GM23338 (cell line): ENCODE measurements at regions not wholly inside any gene's neighbourhood (a gene's known extent, or its start where the extent isn't known, plus 50 kb on each side); places are given as distances from the start of the nearest gene placed in this dataset.

Source experiments
- ATAC-seq: fragments of 200-7000 bp; cut with Tn5 transposase; 3 replicates; pipeline ENCODE4 v1.9.1; 2020
- DNase-seq: peaks from one replicate; pipeline ENCODE4 v3.0.0-alpha.2; 2015; ENCODE audit warnings: low spot score
- H2AFZ ChIP-seq: fragments of 200-600 bp; sonication (generic); 2 replicates; pipeline ENCODE4 v1.8.0; 2016; ENCODE audit warnings: antibody characterized with exemption, mild to moderate bottlenecking, moderate library complexity
- H3F3A ChIP-seq: fragments of 200-600 bp; sonication (generic); replicated peaks from 2 replicates; pipeline ENCODE4 v1.8.0; 2017; ENCODE audit warnings: antibody characterized with exemption, mixed run types, low read depth
- H3K27ac ChIP-seq: fragments of 200-600 bp; sonication (generic); 2 replicates; pipeline ENCODE4 v1.6.1; 2016; ENCODE audit warnings: low read depth
- H3K27me3 ChIP-seq: fragments of 200-600 bp; sonication (generic); 2 replicates; pipeline ENCODE4 v1.8.0; 2016; ENCODE audit warnings: mild to moderate bottlenecking, mixed run types, moderate library complexity; ENCODE audit not compliant: insufficient read depth
- H3K36me3 ChIP-seq: fragments of 200-600 bp; sonication (generic); 2 replicates; pipeline ENCODE4 v1.8.0; 2016; ENCODE audit warnings: mild to moderate bottlenecking; ENCODE audit not compliant: insufficient read depth
- H3K4me1 ChIP-seq: fragments of 200-600 bp; sonication (generic); 2 replicates; pipeline ENCODE4 v1.8.0; 2016; ENCODE audit warnings: mild to moderate bottlenecking, moderate library complexity; ENCODE audit not compliant: insufficient read depth
- H3K4me2 ChIP-seq: fragments of 200-600 bp; sonication (generic); 2 replicates; pipeline ENCODE4 v1.7.1; 2017; ENCODE audit warnings: mixed run types
- H3K4me3 ChIP-seq: fragments of 200-600 bp; sonication (generic); 2 replicates; pipeline ENCODE4 v1.6.1; 2016; ENCODE audit warnings: mixed run types
- H3K79me2 ChIP-seq: fragments of 200-600 bp; sonication (generic); replicated peaks from 2 replicates; pipeline ENCODE4 v1.8.0; 2017; ENCODE audit warnings: mild to moderate bottlenecking; ENCODE audit not compliant: insufficient read depth
- H3K9me2 ChIP-seq: fragments of 200-600 bp; sonication (generic); 2 replicates; pipeline ENCODE4 v1.8.0; 2017; ENCODE audit not compliant: insufficient read depth
- H4K20me1 ChIP-seq: fragments of 200-600 bp; sonication (generic); replicated peaks from 2 replicates; pipeline ENCODE4 v1.8.0; 2017; ENCODE audit warnings: mild to moderate bottlenecking; ENCODE audit not compliant: insufficient read depth
- H3K27ac Mint-ChIP-seq: 2 replicates; pipeline ENCODE4 v1.8.0; 2020; ENCODE audit warnings: inconsistent platforms, mild to moderate bottlenecking, moderate library complexity, mixed read lengths
- H3K27me3 Mint-ChIP-seq: 3 replicates; pipeline ENCODE4 v1.8.0; 2022; ENCODE audit warnings: low read depth, mild to moderate bottlenecking, moderate library complexity, mixed read lengths, inconsistent platforms; ENCODE audit not compliant: insufficient read depth, poor library complexity
- H3K36me3 Mint-ChIP-seq: 3 replicates; pipeline ENCODE4 v1.8.0; 2021; ENCODE audit warnings: low read depth, mild to moderate bottlenecking, inconsistent platforms, moderate library complexity, mixed read lengths
- H3K4me1 Mint-ChIP-seq: 3 replicates; pipeline ENCODE4 v1.8.0; 2020; ENCODE audit warnings: mild to moderate bottlenecking, inconsistent platforms, mixed read lengths
- H3K4me3 Mint-ChIP-seq: 3 replicates; pipeline ENCODE4 v1.8.0; 2021; ENCODE audit warnings: moderate library complexity, mild to moderate bottlenecking, inconsistent platforms, mixed read lengths
- H3K9me3 Mint-ChIP-seq: 3 replicates; pipeline ENCODE4 v1.8.0; 2020; ENCODE audit warnings: moderate library complexity, mild to moderate bottlenecking, inconsistent platforms, mixed read lengths
- CREB1 ChIP-seq: fragments of 250-450 bp; sonication (Bioruptor Pico); IDR thresholded peaks from 2 replicates; pipeline ENCODE4 v1.5.0; 2020; ENCODE audit warnings: low read depth, mild to moderate bottlenecking, moderate library complexity
- EZH2 ChIP-seq: fragments of 200-600 bp; sonication (generic); IDR thresholded peaks from one replicate; pipeline ENCODE4 v1.8.0; 2017; ENCODE audit warnings: antibody characterized with exemption, mild to moderate bottlenecking, low read depth; ENCODE audit not compliant: unreplicated experiment
- EZH2phosphoT487 ChIP-seq: fragments of 200-600 bp; sonication (generic); IDR thresholded peaks from one replicate; pipeline ENCODE4 v1.8.1; 2018; ENCODE audit warnings: antibody characterized with exemption; ENCODE audit not compliant: unreplicated experiment
- JUNB ChIP-seq: IDR thresholded peaks from one replicate; pipeline ENCODE4 v1.6.1; 2016; ENCODE audit warnings: antibody characterized with exemption; ENCODE audit not compliant: unreplicated experiment
- NANOG ChIP-seq: IDR thresholded peaks from 2 replicates; pipeline ENCODE4 v1.6.1; 2016; ENCODE audit warnings: antibody characterized with exemption, borderline replicate concordance
- POLR2AphosphoS5 ChIP-seq: IDR thresholded peaks from 2 replicates; pipeline ENCODE4 v1.6.1; 2016; ENCODE audit warnings: antibody characterized with exemption, low read depth
- STAT1 ChIP-seq: IDR thresholded peaks from one replicate; pipeline ENCODE4 v1.6.1; 2016; ENCODE audit warnings: antibody characterized with exemption; ENCODE audit not compliant: unreplicated experiment
- ZNF114 ChIP-seq: fragments of 250-450 bp; sonication (Bioruptor Pico); IDR thresholded peaks from 2 replicates; pipeline ENCODE4 v1.5.0; 2020; ENCODE audit warnings: mild to moderate bottlenecking, moderate library complexity
- ZNF331 ChIP-seq: fragments of 250-450 bp; sonication (Bioruptor Pico); IDR thresholded peaks from 2 replicates; pipeline ENCODE4 v1.5.0; 2020; ENCODE audit warnings: low read depth, mild to moderate bottlenecking, moderate library complexity
- TF ChIP-seq, protein P1 (sequence below): IDR thresholded peaks from one replicate; pipeline ENCODE4 v1.6.1; 2018; ENCODE audit warnings: antibody characterized with exemption; ENCODE audit not compliant: unreplicated experiment
- TF ChIP-seq, protein P2 (sequence below): fragments of 250-450 bp; sonication (Bioruptor Pico); IDR thresholded peaks from 2 replicates; pipeline ENCODE4 v1.5.0; 2020; ENCODE audit warnings: mild to moderate bottlenecking, moderate library complexity
- TF ChIP-seq, protein P3 (sequence below): IDR thresholded peaks from 2 replicates; pipeline ENCODE4 v1.6.1; 2016; ENCODE audit warnings: antibody characterized with exemption
- TF ChIP-seq, protein P4 (sequence below), 2 experiments: fragments of 200-600 bp in 1 of 2; sonication (generic) in 1 of 2; conservative IDR thresholded peaks; 2 replicates each; pipeline versions ENCODE4 v1.5.1 to v1.6.1; 2016 to 2017; ENCODE audit warnings: antibody characterized with exemption in 2 of 2, low read depth in 2 of 2, mild to moderate bottlenecking in 2 of 2, moderate library complexity in 1 of 2

DNA sequence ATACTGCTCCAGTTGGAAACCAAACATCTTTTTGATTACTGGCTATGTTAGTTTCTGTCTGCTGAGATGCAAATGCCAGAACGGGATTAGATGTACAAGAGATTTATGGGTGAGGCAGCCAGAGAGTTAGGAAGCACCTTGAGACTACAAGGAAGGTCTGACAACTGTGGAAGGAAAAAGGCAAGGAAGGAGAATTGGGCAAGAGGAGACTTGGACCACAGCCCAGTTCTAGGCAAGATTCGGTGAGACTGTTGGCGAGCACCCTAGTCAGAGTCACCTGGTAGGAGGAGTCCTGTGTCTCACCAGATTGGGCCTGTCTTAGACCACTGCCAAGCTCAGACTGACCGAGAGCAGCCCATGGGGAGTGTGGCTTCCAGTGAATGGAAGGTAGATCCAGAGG, 91.8 kb upstream of the F13A1 start:
- peaks cover 6% of the 10 kb centered on the region for H3K4me1 Mint-ChIP-seq
- H3K9me3 Mint-ChIP-seq: no peaks in the 10 kb centered on the region
- H3K27me3 Mint-ChIP-seq: peaks cover 7% of the 10 kb centered on the region
- Histone ChIP-seq H3K4me2 (no peak overlapping the region), H3K27ac (no peak overlapping the region), H3K4me1 (no peaks in the 10 kb centered on the region), H2AFZ (no peak overlapping the region), H3K4me3 (no peak overlapping the region), H3K27me3 (no peaks in the 10 kb centered on the region), H3K36me3 (no peaks in the 10 kb centered on the region), H4K20me1 (no peaks in the 10 kb centered on the region), H3K79me2 (no peaks in the 10 kb centered on the region), H3K9me2 (no peaks in the 10 kb centered on the region), H3F3A (no peaks in the 10 kb centered on the region)
- no peak overlapping the region for H3K27ac Mint-ChIP-seq
- ATAC-seq: no peak
- DNase-seq: no peak
- H3K4me3 Mint-ChIP-seq: no peak overlapping the region
- TF ChIP-seq, protein P1, sequence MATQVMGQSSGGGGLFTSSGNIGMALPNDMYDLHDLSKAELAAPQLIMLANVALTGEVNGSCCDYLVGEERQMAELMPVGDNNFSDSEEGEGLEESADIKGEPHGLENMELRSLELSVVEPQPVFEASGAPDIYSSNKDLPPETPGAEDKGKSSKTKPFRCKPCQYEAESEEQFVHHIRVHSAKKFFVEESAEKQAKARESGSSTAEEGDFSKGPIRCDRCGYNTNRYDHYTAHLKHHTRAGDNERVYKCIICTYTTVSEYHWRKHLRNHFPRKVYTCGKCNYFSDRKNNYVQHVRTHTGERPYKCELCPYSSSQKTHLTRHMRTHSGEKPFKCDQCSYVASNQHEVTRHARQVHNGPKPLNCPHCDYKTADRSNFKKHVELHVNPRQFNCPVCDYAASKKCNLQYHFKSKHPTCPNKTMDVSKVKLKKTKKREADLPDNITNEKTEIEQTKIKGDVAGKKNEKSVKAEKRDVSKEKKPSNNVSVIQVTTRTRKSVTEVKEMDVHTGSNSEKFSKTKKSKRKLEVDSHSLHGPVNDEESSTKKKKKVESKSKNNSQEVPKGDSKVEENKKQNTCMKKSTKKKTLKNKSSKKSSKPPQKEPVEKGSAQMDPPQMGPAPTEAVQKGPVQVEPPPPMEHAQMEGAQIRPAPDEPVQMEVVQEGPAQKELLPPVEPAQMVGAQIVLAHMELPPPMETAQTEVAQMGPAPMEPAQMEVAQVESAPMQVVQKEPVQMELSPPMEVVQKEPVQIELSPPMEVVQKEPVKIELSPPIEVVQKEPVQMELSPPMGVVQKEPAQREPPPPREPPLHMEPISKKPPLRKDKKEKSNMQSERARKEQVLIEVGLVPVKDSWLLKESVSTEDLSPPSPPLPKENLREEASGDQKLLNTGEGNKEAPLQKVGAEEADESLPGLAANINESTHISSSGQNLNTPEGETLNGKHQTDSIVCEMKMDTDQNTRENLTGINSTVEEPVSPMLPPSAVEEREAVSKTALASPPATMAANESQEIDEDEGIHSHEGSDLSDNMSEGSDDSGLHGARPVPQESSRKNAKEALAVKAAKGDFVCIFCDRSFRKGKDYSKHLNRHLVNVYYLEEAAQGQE: no peak
- TF ChIP-seq ZNF114 (CRISPR knock-in tag) (no peak), EZH2 (no peak), STAT1 (no peak), CREB1 (no peak), EZH2phosphoT487 (no peak), JUNB (no peak), POLR2AphosphoS5 (no peak), ZNF331 (no peak), NANOG (no peak)
- TF ChIP-seq, protein P2, sequence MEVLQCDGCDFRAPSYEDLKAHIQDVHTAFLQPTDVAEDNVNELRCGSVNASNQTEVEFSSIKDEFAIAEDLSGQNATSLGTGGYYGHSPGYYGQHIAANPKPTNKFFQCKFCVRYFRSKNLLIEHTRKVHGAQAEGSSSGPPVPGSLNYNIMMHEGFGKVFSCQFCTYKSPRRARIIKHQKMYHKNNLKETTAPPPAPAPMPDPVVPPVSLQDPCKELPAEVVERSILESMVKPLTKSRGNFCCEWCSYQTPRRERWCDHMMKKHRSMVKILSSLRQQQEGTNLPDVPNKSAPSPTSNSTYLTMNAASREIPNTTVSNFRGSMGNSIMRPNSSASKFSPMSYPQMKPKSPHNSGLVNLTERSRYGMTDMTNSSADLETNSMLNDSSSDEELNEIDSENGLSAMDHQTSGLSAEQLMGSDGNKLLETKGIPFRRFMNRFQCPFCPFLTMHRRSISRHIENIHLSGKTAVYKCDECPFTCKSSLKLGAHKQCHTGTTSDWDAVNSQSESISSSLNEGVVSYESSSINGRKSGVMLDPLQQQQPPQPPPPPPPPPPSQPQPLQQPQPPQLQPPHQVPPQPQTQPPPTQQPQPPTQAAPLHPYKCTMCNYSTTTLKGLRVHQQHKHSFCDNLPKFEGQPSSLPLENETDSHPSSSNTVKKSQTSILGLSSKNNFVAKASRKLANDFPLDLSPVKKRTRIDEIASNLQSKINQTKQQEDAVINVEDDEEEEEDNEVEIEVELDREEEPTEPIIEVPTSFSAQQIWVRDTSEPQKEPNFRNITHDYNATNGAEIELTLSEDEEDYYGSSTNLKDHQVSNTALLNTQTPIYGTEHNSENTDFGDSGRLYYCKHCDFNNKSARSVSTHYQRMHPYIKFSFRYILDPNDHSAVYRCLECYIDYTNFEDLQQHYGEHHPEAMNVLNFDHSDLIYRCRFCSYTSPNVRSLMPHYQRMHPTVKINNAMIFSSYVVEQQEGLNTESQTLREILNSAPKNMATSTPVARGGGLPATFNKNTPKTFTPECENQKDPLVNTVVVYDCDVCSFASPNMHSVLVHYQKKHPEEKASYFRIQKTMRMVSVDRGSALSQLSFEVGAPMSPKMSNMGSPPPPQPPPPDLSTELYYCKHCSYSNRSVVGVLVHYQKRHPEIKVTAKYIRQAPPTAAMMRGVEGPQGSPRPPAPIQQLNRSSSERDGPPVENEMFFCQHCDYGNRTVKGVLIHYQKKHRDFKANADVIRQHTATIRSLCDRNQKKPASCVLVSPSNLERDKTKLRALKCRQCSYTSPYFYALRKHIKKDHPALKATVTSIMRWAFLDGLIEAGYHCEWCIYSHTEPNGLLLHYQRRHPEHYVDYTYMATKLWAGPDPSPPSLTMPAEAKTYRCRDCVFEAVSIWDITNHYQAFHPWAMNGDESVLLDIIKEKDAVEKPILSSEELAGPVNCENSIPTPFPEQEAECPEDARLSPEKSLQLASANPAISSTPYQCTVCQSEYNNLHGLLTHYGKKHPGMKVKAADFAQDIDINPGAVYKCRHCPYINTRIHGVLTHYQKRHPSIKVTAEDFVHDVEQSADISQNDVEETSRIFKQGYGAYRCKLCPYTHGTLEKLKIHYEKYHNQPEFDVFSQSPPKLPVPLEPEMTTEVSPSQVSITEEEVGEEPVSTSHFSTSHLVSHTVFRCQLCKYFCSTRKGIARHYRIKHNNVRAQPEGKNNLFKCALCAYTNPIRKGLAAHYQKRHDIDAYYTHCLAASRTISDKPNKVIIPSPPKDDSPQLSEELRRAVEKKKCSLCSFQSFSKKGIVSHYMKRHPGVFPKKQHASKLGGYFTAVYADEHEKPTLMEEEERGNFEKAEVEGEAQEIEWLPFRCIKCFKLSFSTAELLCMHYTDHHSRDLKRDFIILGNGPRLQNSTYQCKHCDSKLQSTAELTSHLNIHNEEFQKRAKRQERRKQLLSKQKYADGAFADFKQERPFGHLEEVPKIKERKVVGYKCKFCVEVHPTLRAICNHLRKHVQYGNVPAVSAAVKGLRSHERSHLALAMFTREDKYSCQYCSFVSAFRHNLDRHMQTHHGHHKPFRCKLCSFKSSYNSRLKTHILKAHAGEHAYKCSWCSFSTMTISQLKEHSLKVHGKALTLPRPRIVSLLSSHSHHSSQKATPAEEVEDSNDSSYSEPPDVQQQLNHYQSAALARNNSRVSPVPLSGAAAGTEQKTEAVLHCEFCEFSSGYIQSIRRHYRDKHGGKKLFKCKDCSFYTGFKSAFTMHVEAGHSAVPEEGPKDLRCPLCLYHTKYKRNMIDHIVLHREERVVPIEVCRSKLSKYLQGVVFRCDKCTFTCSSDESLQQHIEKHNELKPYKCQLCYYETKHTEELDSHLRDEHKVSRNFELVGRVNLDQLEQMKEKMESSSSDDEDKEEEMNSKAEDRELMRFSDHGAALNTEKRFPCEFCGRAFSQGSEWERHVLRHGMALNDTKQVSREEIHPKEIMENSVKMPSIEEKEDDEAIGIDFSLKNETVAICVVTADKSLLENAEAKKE (CRISPR knock-in tag): no peak
- TF ChIP-seq, protein P3, sequence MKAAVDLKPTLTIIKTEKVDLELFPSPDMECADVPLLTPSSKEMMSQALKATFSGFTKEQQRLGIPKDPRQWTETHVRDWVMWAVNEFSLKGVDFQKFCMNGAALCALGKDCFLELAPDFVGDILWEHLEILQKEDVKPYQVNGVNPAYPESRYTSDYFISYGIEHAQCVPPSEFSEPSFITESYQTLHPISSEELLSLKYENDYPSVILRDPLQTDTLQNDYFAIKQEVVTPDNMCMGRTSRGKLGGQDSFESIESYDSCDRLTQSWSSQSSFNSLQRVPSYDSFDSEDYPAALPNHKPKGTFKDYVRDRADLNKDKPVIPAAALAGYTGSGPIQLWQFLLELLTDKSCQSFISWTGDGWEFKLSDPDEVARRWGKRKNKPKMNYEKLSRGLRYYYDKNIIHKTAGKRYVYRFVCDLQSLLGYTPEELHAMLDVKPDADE: no peak
- TF ChIP-seq, protein P4, sequence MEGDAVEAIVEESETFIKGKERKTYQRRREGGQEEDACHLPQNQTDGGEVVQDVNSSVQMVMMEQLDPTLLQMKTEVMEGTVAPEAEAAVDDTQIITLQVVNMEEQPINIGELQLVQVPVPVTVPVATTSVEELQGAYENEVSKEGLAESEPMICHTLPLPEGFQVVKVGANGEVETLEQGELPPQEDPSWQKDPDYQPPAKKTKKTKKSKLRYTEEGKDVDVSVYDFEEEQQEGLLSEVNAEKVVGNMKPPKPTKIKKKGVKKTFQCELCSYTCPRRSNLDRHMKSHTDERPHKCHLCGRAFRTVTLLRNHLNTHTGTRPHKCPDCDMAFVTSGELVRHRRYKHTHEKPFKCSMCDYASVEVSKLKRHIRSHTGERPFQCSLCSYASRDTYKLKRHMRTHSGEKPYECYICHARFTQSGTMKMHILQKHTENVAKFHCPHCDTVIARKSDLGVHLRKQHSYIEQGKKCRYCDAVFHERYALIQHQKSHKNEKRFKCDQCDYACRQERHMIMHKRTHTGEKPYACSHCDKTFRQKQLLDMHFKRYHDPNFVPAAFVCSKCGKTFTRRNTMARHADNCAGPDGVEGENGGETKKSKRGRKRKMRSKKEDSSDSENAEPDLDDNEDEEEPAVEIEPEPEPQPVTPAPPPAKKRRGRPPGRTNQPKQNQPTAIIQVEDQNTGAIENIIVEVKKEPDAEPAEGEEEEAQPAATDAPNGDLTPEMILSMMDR (conservative IDR thresholded peaks at IDR 0.05; ENCODE audit: low read depth in 2 of 2): no peak
- H3K36me3 Mint-ChIP-seq: no peaks in the 10 kb centered on the region
